GM23338 (cell line): ENCODE measurements at regions not wholly inside any gene's neighbourhood (a gene's known extent, or its start where the extent isn't known, plus 50 kb on each side); places are given as distances from the start of the nearest gene placed in this dataset.

Experiments used
- ATAC-seq: fragments of 200-7000 bp; cut with Tn5 transposase; 3 replicates; pipeline ENCODE4 v1.9.1; 2020
- DNase-seq: peaks from one replicate; pipeline ENCODE4 v3.0.0-alpha.2; 2015; ENCODE audit warnings: low spot score
- H2AFZ ChIP-seq: fragments of 200-600 bp; sonication (generic); 2 replicates; pipeline ENCODE4 v1.8.0; 2016; ENCODE audit warnings: antibody characterized with exemption, mild to moderate bottlenecking, moderate library complexity
- H3F3A ChIP-seq: fragments of 200-600 bp; sonication (generic); replicated peaks from 2 replicates; pipeline ENCODE4 v1.8.0; 2017; ENCODE audit warnings: antibody characterized with exemption, mixed run types, low read depth
- H3K27ac ChIP-seq: fragments of 200-600 bp; sonication (generic); 2 replicates; pipeline ENCODE4 v1.6.1; 2016; ENCODE audit warnings: low read depth
- H3K27me3 ChIP-seq: fragments of 200-600 bp; sonication (generic); 2 replicates; pipeline ENCODE4 v1.8.0; 2016; ENCODE audit warnings: mild to moderate bottlenecking, mixed run types, moderate library complexity; ENCODE audit not compliant: insufficient read depth
- H3K36me3 ChIP-seq: fragments of 200-600 bp; sonication (generic); 2 replicates; pipeline ENCODE4 v1.8.0; 2016; ENCODE audit warnings: mild to moderate bottlenecking; ENCODE audit not compliant: insufficient read depth
- H3K4me1 ChIP-seq: fragments of 200-600 bp; sonication (generic); 2 replicates; pipeline ENCODE4 v1.8.0; 2016; ENCODE audit warnings: mild to moderate bottlenecking, moderate library complexity; ENCODE audit not compliant: insufficient read depth
- H3K4me2 ChIP-seq: fragments of 200-600 bp; sonication (generic); 2 replicates; pipeline ENCODE4 v1.7.1; 2017; ENCODE audit warnings: mixed run types
- H3K4me3 ChIP-seq: fragments of 200-600 bp; sonication (generic); 2 replicates; pipeline ENCODE4 v1.6.1; 2016; ENCODE audit warnings: mixed run types
- H3K79me2 ChIP-seq: fragments of 200-600 bp; sonication (generic); replicated peaks from 2 replicates; pipeline ENCODE4 v1.8.0; 2017; ENCODE audit warnings: mild to moderate bottlenecking; ENCODE audit not compliant: insufficient read depth
- H3K9me2 ChIP-seq: fragments of 200-600 bp; sonication (generic); 2 replicates; pipeline ENCODE4 v1.8.0; 2017; ENCODE audit not compliant: insufficient read depth
- H4K20me1 ChIP-seq: fragments of 200-600 bp; sonication (generic); replicated peaks from 2 replicates; pipeline ENCODE4 v1.8.0; 2017; ENCODE audit warnings: mild to moderate bottlenecking; ENCODE audit not compliant: insufficient read depth
- H3K27ac Mint-ChIP-seq: 2 replicates; pipeline ENCODE4 v1.8.0; 2020; ENCODE audit warnings: inconsistent platforms, mild to moderate bottlenecking, moderate library complexity, mixed read lengths
- H3K27me3 Mint-ChIP-seq: 3 replicates; pipeline ENCODE4 v1.8.0; 2022; ENCODE audit warnings: low read depth, mild to moderate bottlenecking, moderate library complexity, mixed read lengths, inconsistent platforms; ENCODE audit not compliant: insufficient read depth, poor library complexity
- H3K36me3 Mint-ChIP-seq: 3 replicates; pipeline ENCODE4 v1.8.0; 2021; ENCODE audit warnings: low read depth, mild to moderate bottlenecking, inconsistent platforms, moderate library complexity, mixed read lengths
- H3K4me1 Mint-ChIP-seq: 3 replicates; pipeline ENCODE4 v1.8.0; 2020; ENCODE audit warnings: mild to moderate bottlenecking, inconsistent platforms, mixed read lengths
- H3K4me3 Mint-ChIP-seq: 3 replicates; pipeline ENCODE4 v1.8.0; 2021; ENCODE audit warnings: moderate library complexity, mild to moderate bottlenecking, inconsistent platforms, mixed read lengths
- H3K9me3 Mint-ChIP-seq: 3 replicates; pipeline ENCODE4 v1.8.0; 2020; ENCODE audit warnings: moderate library complexity, mild to moderate bottlenecking, inconsistent platforms, mixed read lengths
- CREB1 ChIP-seq: fragments of 250-450 bp; sonication (Bioruptor Pico); IDR thresholded peaks from 2 replicates; pipeline ENCODE4 v1.5.0; 2020; ENCODE audit warnings: low read depth, mild to moderate bottlenecking, moderate library complexity
- EZH2 ChIP-seq: fragments of 200-600 bp; sonication (generic); IDR thresholded peaks from one replicate; pipeline ENCODE4 v1.8.0; 2017; ENCODE audit warnings: antibody characterized with exemption, mild to moderate bottlenecking, low read depth; ENCODE audit not compliant: unreplicated experiment
- EZH2phosphoT487 ChIP-seq: fragments of 200-600 bp; sonication (generic); IDR thresholded peaks from one replicate; pipeline ENCODE4 v1.8.1; 2018; ENCODE audit warnings: antibody characterized with exemption; ENCODE audit not compliant: unreplicated experiment
- JUNB ChIP-seq: IDR thresholded peaks from one replicate; pipeline ENCODE4 v1.6.1; 2016; ENCODE audit warnings: antibody characterized with exemption; ENCODE audit not compliant: unreplicated experiment
- NANOG ChIP-seq: IDR thresholded peaks from 2 replicates; pipeline ENCODE4 v1.6.1; 2016; ENCODE audit warnings: antibody characterized with exemption, borderline replicate concordance
- POLR2AphosphoS5 ChIP-seq: IDR thresholded peaks from 2 replicates; pipeline ENCODE4 v1.6.1; 2016; ENCODE audit warnings: antibody characterized with exemption, low read depth
- STAT1 ChIP-seq: IDR thresholded peaks from one replicate; pipeline ENCODE4 v1.6.1; 2016; ENCODE audit warnings: antibody characterized with exemption; ENCODE audit not compliant: unreplicated experiment
- ZNF114 ChIP-seq: fragments of 250-450 bp; sonication (Bioruptor Pico); IDR thresholded peaks from 2 replicates; pipeline ENCODE4 v1.5.0; 2020; ENCODE audit warnings: mild to moderate bottlenecking, moderate library complexity
- ZNF331 ChIP-seq: fragments of 250-450 bp; sonication (Bioruptor Pico); IDR thresholded peaks from 2 replicates; pipeline ENCODE4 v1.5.0; 2020; ENCODE audit warnings: low read depth, mild to moderate bottlenecking, moderate library complexity
- TF ChIP-seq, protein P1 (sequence below): fragments of 250-450 bp; sonication (Bioruptor Pico); IDR thresholded peaks from 2 replicates; pipeline ENCODE4 v1.5.0; 2020; ENCODE audit warnings: mild to moderate bottlenecking, moderate library complexity
- TF ChIP-seq, protein P2 (sequence below): IDR thresholded peaks from 2 replicates; pipeline ENCODE4 v1.6.1; 2016; ENCODE audit warnings: antibody characterized with exemption
- TF ChIP-seq, protein P3 (sequence below): IDR thresholded peaks from one replicate; pipeline ENCODE4 v1.6.1; 2018; ENCODE audit warnings: antibody characterized with exemption; ENCODE audit not compliant: unreplicated experiment
- TF ChIP-seq, protein P4 (sequence below), 2 experiments: fragments of 200-600 bp in 1 of 2; sonication (generic) in 1 of 2; conservative IDR thresholded peaks; 2 replicates each; pipeline versions ENCODE4 v1.5.1 to v1.6.1; 2016 to 2017; ENCODE audit warnings: antibody characterized with exemption in 2 of 2, low read depth in 2 of 2, mild to moderate bottlenecking in 2 of 2, moderate library complexity in 1 of 2

DNA sequence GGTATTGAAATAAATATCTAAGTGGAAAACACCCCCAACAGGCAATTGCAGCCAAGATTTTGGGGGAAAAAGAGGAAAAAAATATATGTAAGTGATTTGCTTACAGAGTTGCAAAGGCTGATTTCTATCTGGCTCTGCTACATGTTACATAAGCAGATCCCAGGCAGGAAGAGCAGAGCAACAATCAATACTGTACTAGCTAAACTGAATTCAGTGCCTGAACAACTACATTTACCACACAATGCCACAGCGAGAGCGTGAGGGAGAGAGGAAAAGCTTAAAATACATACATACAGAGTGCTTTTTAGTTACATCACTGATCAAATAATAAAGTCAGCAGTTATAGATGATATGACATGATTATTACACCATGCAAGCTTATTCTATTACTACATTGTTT, 665.6 kb upstream of the ARGLU1 start:
- H3K27me3 Mint-ChIP-seq, result no peaks in the 10 kb centered on the region
- DNase-seq (no peak), ATAC-seq (no peak)
- Histone ChIP-seq H3K4me1 (no peaks in the 10 kb centered on the region; the same call in 1 of the 2 replicates), H3F3A (no peaks in the 10 kb centered on the region), H3K4me3 (no peak overlapping the region), H3K9me2 (no peaks in the 10 kb centered on the region), H3K79me2 (no peaks in the 10 kb centered on the region), H3K36me3 (no peaks in the 10 kb centered on the region), H3K4me2 (no peak overlapping the region), H3K27me3 (no peaks in the 10 kb centered on the region), H4K20me1 (no peaks in the 10 kb centered on the region), H3K27ac (no peak overlapping the region), H2AFZ (no peak overlapping the region)
- H3K4me1 Mint-ChIP-seq, result peaks cover 5% of the 10 kb centered on the region; the same call in 2 of the 3 replicates
- no peaks in the 10 kb centered on the region for H3K9me3 Mint-ChIP-seq
- no peak overlapping the region for H3K4me3 Mint-ChIP-seq
- no peak overlapping the region for H3K27ac Mint-ChIP-seq
- TF ChIP-seq, protein P1, sequence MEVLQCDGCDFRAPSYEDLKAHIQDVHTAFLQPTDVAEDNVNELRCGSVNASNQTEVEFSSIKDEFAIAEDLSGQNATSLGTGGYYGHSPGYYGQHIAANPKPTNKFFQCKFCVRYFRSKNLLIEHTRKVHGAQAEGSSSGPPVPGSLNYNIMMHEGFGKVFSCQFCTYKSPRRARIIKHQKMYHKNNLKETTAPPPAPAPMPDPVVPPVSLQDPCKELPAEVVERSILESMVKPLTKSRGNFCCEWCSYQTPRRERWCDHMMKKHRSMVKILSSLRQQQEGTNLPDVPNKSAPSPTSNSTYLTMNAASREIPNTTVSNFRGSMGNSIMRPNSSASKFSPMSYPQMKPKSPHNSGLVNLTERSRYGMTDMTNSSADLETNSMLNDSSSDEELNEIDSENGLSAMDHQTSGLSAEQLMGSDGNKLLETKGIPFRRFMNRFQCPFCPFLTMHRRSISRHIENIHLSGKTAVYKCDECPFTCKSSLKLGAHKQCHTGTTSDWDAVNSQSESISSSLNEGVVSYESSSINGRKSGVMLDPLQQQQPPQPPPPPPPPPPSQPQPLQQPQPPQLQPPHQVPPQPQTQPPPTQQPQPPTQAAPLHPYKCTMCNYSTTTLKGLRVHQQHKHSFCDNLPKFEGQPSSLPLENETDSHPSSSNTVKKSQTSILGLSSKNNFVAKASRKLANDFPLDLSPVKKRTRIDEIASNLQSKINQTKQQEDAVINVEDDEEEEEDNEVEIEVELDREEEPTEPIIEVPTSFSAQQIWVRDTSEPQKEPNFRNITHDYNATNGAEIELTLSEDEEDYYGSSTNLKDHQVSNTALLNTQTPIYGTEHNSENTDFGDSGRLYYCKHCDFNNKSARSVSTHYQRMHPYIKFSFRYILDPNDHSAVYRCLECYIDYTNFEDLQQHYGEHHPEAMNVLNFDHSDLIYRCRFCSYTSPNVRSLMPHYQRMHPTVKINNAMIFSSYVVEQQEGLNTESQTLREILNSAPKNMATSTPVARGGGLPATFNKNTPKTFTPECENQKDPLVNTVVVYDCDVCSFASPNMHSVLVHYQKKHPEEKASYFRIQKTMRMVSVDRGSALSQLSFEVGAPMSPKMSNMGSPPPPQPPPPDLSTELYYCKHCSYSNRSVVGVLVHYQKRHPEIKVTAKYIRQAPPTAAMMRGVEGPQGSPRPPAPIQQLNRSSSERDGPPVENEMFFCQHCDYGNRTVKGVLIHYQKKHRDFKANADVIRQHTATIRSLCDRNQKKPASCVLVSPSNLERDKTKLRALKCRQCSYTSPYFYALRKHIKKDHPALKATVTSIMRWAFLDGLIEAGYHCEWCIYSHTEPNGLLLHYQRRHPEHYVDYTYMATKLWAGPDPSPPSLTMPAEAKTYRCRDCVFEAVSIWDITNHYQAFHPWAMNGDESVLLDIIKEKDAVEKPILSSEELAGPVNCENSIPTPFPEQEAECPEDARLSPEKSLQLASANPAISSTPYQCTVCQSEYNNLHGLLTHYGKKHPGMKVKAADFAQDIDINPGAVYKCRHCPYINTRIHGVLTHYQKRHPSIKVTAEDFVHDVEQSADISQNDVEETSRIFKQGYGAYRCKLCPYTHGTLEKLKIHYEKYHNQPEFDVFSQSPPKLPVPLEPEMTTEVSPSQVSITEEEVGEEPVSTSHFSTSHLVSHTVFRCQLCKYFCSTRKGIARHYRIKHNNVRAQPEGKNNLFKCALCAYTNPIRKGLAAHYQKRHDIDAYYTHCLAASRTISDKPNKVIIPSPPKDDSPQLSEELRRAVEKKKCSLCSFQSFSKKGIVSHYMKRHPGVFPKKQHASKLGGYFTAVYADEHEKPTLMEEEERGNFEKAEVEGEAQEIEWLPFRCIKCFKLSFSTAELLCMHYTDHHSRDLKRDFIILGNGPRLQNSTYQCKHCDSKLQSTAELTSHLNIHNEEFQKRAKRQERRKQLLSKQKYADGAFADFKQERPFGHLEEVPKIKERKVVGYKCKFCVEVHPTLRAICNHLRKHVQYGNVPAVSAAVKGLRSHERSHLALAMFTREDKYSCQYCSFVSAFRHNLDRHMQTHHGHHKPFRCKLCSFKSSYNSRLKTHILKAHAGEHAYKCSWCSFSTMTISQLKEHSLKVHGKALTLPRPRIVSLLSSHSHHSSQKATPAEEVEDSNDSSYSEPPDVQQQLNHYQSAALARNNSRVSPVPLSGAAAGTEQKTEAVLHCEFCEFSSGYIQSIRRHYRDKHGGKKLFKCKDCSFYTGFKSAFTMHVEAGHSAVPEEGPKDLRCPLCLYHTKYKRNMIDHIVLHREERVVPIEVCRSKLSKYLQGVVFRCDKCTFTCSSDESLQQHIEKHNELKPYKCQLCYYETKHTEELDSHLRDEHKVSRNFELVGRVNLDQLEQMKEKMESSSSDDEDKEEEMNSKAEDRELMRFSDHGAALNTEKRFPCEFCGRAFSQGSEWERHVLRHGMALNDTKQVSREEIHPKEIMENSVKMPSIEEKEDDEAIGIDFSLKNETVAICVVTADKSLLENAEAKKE (CRISPR knock-in tag), result no peak
- TF ChIP-seq JUNB (no peak), EZH2phosphoT487 (no peak), STAT1 (no peak), POLR2AphosphoS5 (no peak), ZNF114 (CRISPR knock-in tag) (no peak), NANOG (no peak), EZH2 (no peak), CREB1 (CRISPR knock-in tag) (no peak), ZNF331 (CRISPR knock-in tag) (no peak)
- TF ChIP-seq, protein P2, sequence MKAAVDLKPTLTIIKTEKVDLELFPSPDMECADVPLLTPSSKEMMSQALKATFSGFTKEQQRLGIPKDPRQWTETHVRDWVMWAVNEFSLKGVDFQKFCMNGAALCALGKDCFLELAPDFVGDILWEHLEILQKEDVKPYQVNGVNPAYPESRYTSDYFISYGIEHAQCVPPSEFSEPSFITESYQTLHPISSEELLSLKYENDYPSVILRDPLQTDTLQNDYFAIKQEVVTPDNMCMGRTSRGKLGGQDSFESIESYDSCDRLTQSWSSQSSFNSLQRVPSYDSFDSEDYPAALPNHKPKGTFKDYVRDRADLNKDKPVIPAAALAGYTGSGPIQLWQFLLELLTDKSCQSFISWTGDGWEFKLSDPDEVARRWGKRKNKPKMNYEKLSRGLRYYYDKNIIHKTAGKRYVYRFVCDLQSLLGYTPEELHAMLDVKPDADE, result no peak
- TF ChIP-seq, protein P3, sequence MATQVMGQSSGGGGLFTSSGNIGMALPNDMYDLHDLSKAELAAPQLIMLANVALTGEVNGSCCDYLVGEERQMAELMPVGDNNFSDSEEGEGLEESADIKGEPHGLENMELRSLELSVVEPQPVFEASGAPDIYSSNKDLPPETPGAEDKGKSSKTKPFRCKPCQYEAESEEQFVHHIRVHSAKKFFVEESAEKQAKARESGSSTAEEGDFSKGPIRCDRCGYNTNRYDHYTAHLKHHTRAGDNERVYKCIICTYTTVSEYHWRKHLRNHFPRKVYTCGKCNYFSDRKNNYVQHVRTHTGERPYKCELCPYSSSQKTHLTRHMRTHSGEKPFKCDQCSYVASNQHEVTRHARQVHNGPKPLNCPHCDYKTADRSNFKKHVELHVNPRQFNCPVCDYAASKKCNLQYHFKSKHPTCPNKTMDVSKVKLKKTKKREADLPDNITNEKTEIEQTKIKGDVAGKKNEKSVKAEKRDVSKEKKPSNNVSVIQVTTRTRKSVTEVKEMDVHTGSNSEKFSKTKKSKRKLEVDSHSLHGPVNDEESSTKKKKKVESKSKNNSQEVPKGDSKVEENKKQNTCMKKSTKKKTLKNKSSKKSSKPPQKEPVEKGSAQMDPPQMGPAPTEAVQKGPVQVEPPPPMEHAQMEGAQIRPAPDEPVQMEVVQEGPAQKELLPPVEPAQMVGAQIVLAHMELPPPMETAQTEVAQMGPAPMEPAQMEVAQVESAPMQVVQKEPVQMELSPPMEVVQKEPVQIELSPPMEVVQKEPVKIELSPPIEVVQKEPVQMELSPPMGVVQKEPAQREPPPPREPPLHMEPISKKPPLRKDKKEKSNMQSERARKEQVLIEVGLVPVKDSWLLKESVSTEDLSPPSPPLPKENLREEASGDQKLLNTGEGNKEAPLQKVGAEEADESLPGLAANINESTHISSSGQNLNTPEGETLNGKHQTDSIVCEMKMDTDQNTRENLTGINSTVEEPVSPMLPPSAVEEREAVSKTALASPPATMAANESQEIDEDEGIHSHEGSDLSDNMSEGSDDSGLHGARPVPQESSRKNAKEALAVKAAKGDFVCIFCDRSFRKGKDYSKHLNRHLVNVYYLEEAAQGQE, result no peak
- TF ChIP-seq, protein P4, sequence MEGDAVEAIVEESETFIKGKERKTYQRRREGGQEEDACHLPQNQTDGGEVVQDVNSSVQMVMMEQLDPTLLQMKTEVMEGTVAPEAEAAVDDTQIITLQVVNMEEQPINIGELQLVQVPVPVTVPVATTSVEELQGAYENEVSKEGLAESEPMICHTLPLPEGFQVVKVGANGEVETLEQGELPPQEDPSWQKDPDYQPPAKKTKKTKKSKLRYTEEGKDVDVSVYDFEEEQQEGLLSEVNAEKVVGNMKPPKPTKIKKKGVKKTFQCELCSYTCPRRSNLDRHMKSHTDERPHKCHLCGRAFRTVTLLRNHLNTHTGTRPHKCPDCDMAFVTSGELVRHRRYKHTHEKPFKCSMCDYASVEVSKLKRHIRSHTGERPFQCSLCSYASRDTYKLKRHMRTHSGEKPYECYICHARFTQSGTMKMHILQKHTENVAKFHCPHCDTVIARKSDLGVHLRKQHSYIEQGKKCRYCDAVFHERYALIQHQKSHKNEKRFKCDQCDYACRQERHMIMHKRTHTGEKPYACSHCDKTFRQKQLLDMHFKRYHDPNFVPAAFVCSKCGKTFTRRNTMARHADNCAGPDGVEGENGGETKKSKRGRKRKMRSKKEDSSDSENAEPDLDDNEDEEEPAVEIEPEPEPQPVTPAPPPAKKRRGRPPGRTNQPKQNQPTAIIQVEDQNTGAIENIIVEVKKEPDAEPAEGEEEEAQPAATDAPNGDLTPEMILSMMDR (conservative IDR thresholded peaks at IDR 0.05; ENCODE audit: low read depth in 2 of 2), result no peak
- H3K36me3 Mint-ChIP-seq, result no peaks in the 10 kb centered on the region
